Stimulated activated memory B cell treated with anti-CD40 and anti-IgM and Interleukin-4, amounts not matched to agents 10 μg/mL and 1 μg/mL and 100 μg/mL, for 72 hours (primary cell): ENCODE measurements at regions not wholly inside any gene's neighbourhood (a gene's known extent, or its start where the extent isn't known, plus 50 kb on each side); places are given as distances from the start of the nearest gene placed in this dataset.
"Not testable (repeated sequence)": the region's sequence is repeated elsewhere in the genome, so short reads cannot be mapped to it uniquely, and the experiment has no call there.

Source experiments
- ATAC-seq: fragments of 150-1000 bp; cut with Tn5 transposase; 2 replicates; pipeline ENCODE4 v1.10.0; 2021
- H3K27ac Mint-ChIP-seq: one replicate; pipeline ENCODE4 v1.8.0; 2022; ENCODE audit warnings: mild to moderate bottlenecking, mixed read lengths
- H3K27me3 Mint-ChIP-seq: one replicate; pipeline ENCODE4 v1.8.0; 2022; ENCODE audit warnings: mixed read lengths
- H3K36me3 Mint-ChIP-seq: one replicate; pipeline ENCODE4 v1.8.0; 2022; ENCODE audit warnings: mixed read lengths
- H3K4me1 Mint-ChIP-seq: one replicate; pipeline ENCODE4 v1.8.0; 2022; ENCODE audit warnings: mixed read lengths
- H3K4me3 Mint-ChIP-seq: one replicate; pipeline ENCODE4 v1.8.0; 2022; ENCODE audit warnings: mild to moderate bottlenecking, moderate library complexity, mixed read lengths
- H3K9me3 Mint-ChIP-seq: one replicate; pipeline ENCODE4 v1.8.0; 2022; ENCODE audit warnings: mixed read lengths

DNA sequence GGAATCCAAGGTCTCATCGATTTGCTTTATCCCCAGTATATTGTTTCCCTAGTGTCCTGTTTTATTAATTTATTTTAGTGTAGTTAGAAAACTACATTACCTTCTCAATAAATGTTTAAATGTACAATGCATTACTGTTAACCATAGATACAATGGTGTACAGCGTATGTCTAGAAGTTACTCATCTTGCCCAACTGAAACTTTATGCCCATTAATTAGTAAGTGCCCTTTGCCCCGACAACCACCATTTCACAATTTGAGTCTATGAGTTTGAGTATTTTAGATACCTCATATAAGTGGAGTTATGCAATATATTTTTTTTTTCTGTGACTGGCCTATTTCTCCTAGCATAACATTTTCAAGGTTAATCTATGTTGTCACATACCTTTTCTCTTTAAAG lies 1343.0 kb upstream of the SLC39A10 start:
- H3K4me3 Mint-ChIP-seq = no peak overlapping the region
- ATAC-seq = no peak

DNA sequence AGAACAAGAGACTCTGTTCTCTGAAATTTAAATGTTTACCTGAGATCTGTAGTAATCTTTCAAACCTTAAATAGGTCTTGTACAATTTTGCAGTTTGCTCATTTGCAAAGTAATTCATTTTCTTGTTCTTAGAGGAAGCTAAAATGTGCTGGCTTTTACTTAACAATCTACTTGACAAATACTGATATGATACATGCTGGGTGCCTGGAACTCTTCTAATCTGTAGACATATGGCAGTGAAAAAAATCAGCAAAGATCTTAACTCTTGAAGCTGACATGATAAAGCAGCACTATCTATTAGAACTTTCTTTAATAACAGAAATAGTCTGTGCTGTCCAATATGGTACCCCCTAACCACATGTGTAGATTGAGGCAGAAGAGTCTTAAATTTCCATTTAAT lies 1352.8 kb upstream of the SLC39A10 start:
- H3K4me1 Mint-ChIP-seq = no peaks in the 10 kb centered on the region
- H3K36me3 Mint-ChIP-seq = no peaks in the 10 kb centered on the region
- H3K27ac Mint-ChIP-seq = no peak overlapping the region
- no peaks in the 10 kb centered on the region for H3K27me3 Mint-ChIP-seq
- no peaks in the 10 kb centered on the region for H3K9me3 Mint-ChIP-seq
- H3K4me3 Mint-ChIP-seq = no peak overlapping the region
- ATAC-seq = no peak

More for the DNA sequence above, 1343.0 kb upstream of the SLC39A10 start:
- H3K27ac Mint-ChIP-seq = no peak overlapping the region
- H3K9me3 Mint-ChIP-seq = no peaks in the 10 kb centered on the region
- no peaks in the 10 kb centered on the region for H3K27me3 Mint-ChIP-seq
- no peaks in the 10 kb centered on the region for H3K36me3 Mint-ChIP-seq
- H3K4me1 Mint-ChIP-seq = no peaks in the 10 kb centered on the region

DNA sequence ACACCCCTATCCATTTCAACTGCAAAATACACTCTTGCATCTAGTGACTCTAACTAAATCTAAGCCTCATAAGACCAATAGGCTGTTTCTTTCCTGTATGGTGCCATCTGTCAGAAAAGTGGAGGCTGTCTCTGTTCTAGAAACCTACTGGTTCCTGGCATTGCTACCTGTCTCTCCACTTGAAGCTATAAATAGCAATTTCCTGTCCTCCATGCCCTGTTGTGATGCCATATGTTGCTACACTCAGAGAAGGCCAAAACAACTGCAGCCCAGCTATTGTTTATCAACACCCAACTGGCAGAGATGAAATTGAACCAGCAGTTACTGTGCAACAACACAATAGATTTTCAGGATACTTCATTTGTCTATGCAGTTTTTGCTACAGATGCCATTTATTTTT lies 1355.1 kb upstream of the SLC39A10 start:
- Mint-ChIP-seq H3K36me3 (no peaks in the 10 kb centered on the region), H3K9me3 (no peaks in the 10 kb centered on the region), H3K27me3 (no peaks in the 10 kb centered on the region), H3K4me3 (no peak overlapping the region), H3K27ac (no peak overlapping the region), H3K4me1 (no peaks in the 10 kb centered on the region)
- ATAC-seq = no peak

- no peak for ATAC-seq
- Mint-ChIP-seq H3K4me1 (no peaks in the 10 kb centered on the region), H3K27ac (no peak overlapping the region), H3K36me3 (no peaks in the 10 kb centered on the region), H3K4me3 (no peak overlapping the region), H3K9me3 (no peaks in the 10 kb centered on the region), H3K27me3 (no peaks in the 10 kb centered on the region)
Observed at GRCh38 chr2:194294156-194294555, 1362.9 kb upstream of the SLC39A10 start.

GRCh38 chr2:194291104-194291503 lies 1365.9 kb upstream of the SLC39A10 start:
- Mint-ChIP-seq H3K36me3 (no peaks in the 10 kb centered on the region), H3K4me1 (no peaks in the 10 kb centered on the region), H3K4me3 (no peak overlapping the region), H3K27me3 (no peaks in the 10 kb centered on the region), H3K27ac (no peak overlapping the region), H3K9me3 (no peaks in the 10 kb centered on the region)
- no peak for ATAC-seq

DNA sequence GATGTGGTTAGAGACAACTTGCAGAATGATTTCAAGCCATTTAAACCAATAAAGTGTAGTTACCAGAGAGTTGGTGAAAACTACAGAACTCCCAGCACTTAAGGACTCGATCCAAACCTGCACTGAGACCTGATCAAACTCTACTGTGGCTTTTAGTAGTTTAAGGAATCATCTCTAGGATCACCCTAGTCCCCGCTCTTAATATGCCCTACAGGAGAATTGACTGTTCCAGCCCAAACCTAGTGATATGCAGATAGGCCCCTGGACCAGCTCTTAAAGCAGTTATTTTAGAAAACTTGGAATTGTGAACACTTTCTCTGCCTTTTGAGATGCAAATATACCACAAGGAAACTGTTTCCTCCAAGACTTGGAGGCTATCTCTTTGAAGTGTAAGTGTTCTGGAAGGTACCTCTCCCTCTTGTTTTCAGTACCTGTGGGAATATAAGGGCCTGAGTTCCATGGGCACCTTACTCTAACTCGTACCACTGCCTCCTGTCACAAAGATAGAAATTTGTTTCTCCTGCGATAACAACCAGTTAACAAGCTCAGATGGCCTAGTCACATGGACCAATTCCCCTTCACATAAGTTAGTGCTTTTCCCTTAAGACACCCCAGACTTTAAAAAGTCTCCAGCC lies 1367.2 kb upstream of the SLC39A10 start:
- H3K36me3 Mint-ChIP-seq = no peaks in the 10 kb centered on the region
- ATAC-seq = no peak
- H3K4me3 Mint-ChIP-seq = no peak overlapping the region
- H3K4me1 Mint-ChIP-seq = no peaks in the 10 kb centered on the region
- no peaks in the 10 kb centered on the region for H3K27me3 Mint-ChIP-seq
- H3K9me3 Mint-ChIP-seq = no peaks in the 10 kb centered on the region
- H3K27ac Mint-ChIP-seq = no peak overlapping the region

DNA sequence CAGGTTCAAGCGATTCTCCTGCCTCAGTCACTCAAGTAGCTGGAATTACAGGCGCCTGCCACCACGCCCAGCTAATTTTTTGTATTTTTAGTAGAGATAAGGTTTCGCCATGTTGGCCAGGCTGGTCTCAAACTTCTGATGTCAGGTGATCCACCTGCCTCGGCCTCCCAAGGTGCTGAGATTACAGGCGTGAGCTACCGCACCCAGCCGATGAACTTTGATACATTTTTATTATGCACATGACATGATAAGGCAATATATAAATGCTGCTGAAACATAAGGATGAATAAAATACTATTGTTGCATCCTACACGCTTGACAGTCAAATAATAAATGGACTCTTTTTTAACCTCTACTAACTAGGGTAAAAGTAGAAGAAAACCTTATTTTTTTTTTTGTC lies 1380.4 kb upstream of the SLC39A10 start:
- not testable (repeated sequence) for H3K4me3 Mint-ChIP-seq, H3K27me3 Mint-ChIP-seq, ATAC-seq, H3K36me3 Mint-ChIP-seq, H3K9me3 Mint-ChIP-seq, H3K4me1 Mint-ChIP-seq, H3K27ac Mint-ChIP-seq

GRCh38 chr2:194271293-194271961 lies 1385.6 kb upstream of the SLC39A10 start:
- H3K36me3 Mint-ChIP-seq = no peaks in the 10 kb centered on the region
- H3K27me3 Mint-ChIP-seq = no peaks in the 10 kb centered on the region
- no peak overlapping the region for H3K27ac Mint-ChIP-seq
- H3K4me1 Mint-ChIP-seq = no peaks in the 10 kb centered on the region
- ATAC-seq = peak; percentile 55
- H3K4me3 Mint-ChIP-seq = no peak overlapping the region
- no peaks in the 10 kb centered on the region for H3K9me3 Mint-ChIP-seq

GRCh38 chr2:194270648-194271047 lies 1386.4 kb upstream of the SLC39A10 start:
- no peak for ATAC-seq
- no peaks in the 10 kb centered on the region for H3K9me3 Mint-ChIP-seq
- no peaks in the 10 kb centered on the region for H3K36me3 Mint-ChIP-seq
- no peaks in the 10 kb centered on the region for H3K4me1 Mint-ChIP-seq
- H3K4me3 Mint-ChIP-seq = no peak overlapping the region
- H3K27ac Mint-ChIP-seq = no peak overlapping the region
- no peaks in the 10 kb centered on the region for H3K27me3 Mint-ChIP-seq

GRCh38 chr2:194264586-194264985 lies 1392.4 kb upstream of the SLC39A10 start:
- Mint-ChIP-seq H3K36me3 (no peaks in the 10 kb centered on the region), H3K4me1 (no peaks in the 10 kb centered on the region), H3K4me3 (no peak overlapping the region), H3K9me3 (no peaks in the 10 kb centered on the region), H3K27me3 (no peaks in the 10 kb centered on the region), H3K27ac (no peak overlapping the region)
- ATAC-seq = peak; percentile 48

DNA sequence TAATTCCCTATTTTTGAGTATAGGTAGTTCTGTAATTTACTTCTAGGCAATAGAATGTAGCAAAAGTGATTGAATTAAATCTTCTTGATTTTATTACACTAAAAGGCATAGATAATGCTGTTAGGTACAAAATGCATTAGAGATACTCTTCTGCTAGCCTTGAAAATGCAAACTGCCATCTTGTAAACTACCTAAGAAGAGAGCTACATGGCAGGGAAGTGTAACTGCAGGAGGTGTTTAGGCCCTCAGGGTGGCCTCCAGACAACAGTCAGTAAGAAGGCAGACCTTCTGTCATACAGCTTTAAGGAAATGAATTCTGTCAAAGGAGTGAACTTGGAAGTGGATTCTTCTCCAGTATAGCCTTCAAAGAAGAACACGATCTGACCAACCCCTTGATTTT lies 1396.8 kb upstream of the SLC39A10 start:
- Mint-ChIP-seq H3K9me3 (no peaks in the 10 kb centered on the region), H3K4me3 (no peak overlapping the region), H3K36me3 (no peaks in the 10 kb centered on the region), H3K27me3 (no peaks in the 10 kb centered on the region), H3K4me1 (no peaks in the 10 kb centered on the region), H3K27ac (no peak overlapping the region)
- no peak for ATAC-seq

GRCh38 chr2:194257095-194257494 lies 1399.9 kb upstream of the SLC39A10 start:
- no peak for ATAC-seq
- Mint-ChIP-seq H3K36me3 (no peaks in the 10 kb centered on the region), H3K4me1 (no peaks in the 10 kb centered on the region), H3K4me3 (no peak overlapping the region), H3K27me3 (no peaks in the 10 kb centered on the region), H3K9me3 (no peaks in the 10 kb centered on the region), H3K27ac (no peak overlapping the region)

DNA sequence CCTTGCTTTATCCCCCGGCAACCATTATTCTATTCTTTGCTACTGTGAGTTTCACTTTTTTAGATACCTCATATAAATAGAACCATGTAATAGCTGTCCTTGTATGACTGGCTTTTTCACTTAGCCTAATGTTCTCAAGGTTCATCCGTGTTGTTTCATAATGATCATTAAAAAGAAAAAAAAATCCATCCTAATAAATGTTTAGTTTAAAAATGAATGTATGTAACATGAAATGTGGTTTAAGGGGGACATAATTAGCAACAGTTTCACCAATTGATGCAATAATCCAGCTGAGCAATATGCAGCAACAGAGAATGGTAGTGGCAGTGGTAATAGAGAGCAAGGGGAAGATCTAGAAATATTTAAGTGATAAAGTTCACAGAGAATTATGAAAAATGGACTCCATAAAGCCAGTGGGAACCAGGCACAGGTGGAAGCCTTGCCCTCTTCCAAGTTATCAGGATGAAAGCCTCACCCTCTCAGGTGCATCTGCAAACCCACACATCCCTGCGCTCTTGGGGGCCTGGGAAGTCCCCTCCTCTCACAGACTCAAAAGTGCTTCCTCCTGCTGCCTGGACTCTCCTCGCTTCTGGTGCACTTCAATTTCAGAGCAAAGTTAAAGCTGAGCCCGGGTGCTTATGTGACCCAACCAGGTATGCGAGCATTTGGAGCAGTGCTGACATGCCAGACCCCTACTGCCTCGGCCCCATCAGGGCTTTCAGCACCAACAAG lies 1403.3 kb upstream of the SLC39A10 start:
- Mint-ChIP-seq H3K4me3 (no peak overlapping the region), H3K36me3 (no peaks in the 10 kb centered on the region), H3K27ac (no peak overlapping the region), H3K9me3 (peaks cover 2% of the 10 kb centered on the region), H3K4me1 (no peaks in the 10 kb centered on the region), H3K27me3 (no peaks in the 10 kb centered on the region)
- ATAC-seq = no peak

GRCh38 chr2:194252127-194252526 lies 1404.9 kb upstream of the SLC39A10 start:
- Mint-ChIP-seq H3K9me3 (peaks cover 2% of the 10 kb centered on the region), H3K4me1 (peaks cover 5% of the 10 kb centered on the region), H3K27ac (no peak overlapping the region), H3K27me3 (no peaks in the 10 kb centered on the region), H3K4me3 (no peak overlapping the region), H3K36me3 (no peaks in the 10 kb centered on the region)
- ATAC-seq = no peak

DNA sequence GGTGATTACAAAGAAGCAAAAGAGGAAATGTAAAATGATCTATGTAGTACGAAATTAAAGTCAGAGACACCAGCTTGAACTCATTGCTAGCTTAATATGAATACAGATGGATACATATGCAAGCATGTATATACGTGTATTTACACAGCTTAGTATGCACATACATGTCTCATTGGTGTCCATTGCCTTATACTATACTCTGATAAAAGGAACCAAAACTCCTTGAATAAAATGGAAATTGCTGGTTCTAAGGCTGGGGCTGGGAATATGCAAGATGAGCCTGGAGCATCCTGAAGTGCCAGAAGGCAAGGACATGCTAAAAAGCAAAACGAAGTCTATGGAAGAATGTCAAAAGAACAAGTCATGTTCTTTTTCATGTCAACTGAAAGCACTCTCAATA lies 1424.4 kb upstream of the SLC39A10 start:
- no peaks in the 10 kb centered on the region for H3K27me3 Mint-ChIP-seq
- H3K4me1 Mint-ChIP-seq = no peaks in the 10 kb centered on the region
- H3K27ac Mint-ChIP-seq = no peak overlapping the region
- no peak overlapping the region for H3K4me3 Mint-ChIP-seq
- no peak for ATAC-seq
- H3K36me3 Mint-ChIP-seq = no peaks in the 10 kb centered on the region
- H3K9me3 Mint-ChIP-seq = no peaks in the 10 kb centered on the region

- H3K27ac Mint-ChIP-seq = no peak overlapping the region
- H3K4me1 Mint-ChIP-seq = no peaks in the 10 kb centered on the region
- no peaks in the 10 kb centered on the region for H3K9me3 Mint-ChIP-seq
- H3K36me3 Mint-ChIP-seq = no peaks in the 10 kb centered on the region
- no peak overlapping the region for H3K4me3 Mint-ChIP-seq
- no peaks in the 10 kb centered on the region for H3K27me3 Mint-ChIP-seq
- ATAC-seq = no peak
Observed at GRCh38 chr2:194223218-194223617, 1433.8 kb upstream of the SLC39A10 start.
